ENCODE measurements at regions not wholly inside any gene's neighbourhood (a gene's known extent, or its start where the extent isn't known, plus 50 kb on each side); places are given as distances from the start of the nearest gene placed in this dataset.

DNA sequence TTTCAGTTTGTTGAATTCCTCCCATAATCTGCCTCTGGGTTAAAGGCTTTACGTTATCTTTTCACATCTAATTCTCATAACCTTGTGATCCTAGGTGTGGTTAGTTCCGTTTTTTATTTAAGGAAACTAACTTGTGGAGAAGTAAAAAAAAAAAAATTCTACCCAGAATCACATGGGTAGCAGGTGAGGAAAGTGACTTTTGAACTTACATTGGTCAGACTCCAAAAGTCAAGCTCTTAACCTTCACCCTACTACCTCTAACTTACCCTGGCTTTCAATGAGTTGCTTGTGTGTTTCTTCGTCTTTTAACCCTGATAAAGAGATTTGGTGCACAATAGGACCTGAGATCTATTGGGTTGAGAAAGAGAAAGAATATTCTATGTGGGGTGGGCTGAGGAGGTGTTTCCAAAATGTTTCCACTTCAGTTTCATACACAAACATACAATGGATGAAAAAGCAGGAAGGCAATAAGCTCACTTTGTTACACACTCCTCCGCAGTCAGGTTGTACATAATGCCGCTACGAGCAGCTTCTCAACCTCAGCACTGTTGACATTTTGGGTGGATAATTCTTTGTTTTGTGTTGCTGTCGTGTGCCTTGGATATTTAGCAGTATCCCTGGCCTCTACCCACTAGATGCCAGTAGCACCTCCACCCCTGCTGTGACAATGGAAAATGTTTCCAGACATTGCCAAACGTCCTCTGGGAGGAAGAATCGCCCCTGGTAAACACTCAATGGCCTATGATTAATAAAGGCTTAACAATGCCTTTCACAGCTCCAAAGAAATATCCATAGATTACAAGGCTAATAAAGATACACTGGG lies 193.0 kb upstream of the ZNF217 start:
- H2AFZ ChIP-seq, result peak overlapping the region; percentile 23; the same call in 1 of the 2 replicates
- DNase-seq, result peak; percentile 44 to 97
- intact Hi-C loops (cut with micrococcal nuclease; ENCODE audit: unreplicated experiment), result loop anchor here (1.0 to 5.0 kb wide), 8 partner anchors 12 to 164 kb away; no protein-coding TSS in a partner anchor
- POLR2A ChIA-PET (ENCODE audit: unreplicated experiment), result interaction anchor here (0.6 to 1.2 kb wide), 7 partner anchors 46 to 225 kb away, joined by 4 to 11 read pairs (median 4); no protein-coding TSS in a partner anchor
- TF ChIP-seq EZH2 (IDR thresholded peaks at IDR 0.05; ENCODE audit: low read depth), result no peak
- TF ChIP-seq, protein P1, sequence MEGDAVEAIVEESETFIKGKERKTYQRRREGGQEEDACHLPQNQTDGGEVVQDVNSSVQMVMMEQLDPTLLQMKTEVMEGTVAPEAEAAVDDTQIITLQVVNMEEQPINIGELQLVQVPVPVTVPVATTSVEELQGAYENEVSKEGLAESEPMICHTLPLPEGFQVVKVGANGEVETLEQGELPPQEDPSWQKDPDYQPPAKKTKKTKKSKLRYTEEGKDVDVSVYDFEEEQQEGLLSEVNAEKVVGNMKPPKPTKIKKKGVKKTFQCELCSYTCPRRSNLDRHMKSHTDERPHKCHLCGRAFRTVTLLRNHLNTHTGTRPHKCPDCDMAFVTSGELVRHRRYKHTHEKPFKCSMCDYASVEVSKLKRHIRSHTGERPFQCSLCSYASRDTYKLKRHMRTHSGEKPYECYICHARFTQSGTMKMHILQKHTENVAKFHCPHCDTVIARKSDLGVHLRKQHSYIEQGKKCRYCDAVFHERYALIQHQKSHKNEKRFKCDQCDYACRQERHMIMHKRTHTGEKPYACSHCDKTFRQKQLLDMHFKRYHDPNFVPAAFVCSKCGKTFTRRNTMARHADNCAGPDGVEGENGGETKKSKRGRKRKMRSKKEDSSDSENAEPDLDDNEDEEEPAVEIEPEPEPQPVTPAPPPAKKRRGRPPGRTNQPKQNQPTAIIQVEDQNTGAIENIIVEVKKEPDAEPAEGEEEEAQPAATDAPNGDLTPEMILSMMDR (conservative IDR thresholded peaks at IDR 0.05), result no peak; the same call in 1 of the 2 replicates
- peak overlapping the region; percentile 40; the same call in 1 of the 2 replicates for H3K4me3 ChIP-seq
- H3K27me3 ChIP-seq (ENCODE audit: insufficient read depth, low read depth), result no peaks in the 10 kb centered on the region
- H3K4me1 ChIP-seq (replicated peaks; ENCODE audit: insufficient read depth), result peaks cover 68% of the 10 kb centered on the region
- H3F3A ChIP-seq (ENCODE audit: insufficient read depth, low read depth), result peaks cover 58% of the 10 kb centered on the region
- H3K36me3 ChIP-seq (ENCODE audit: low read depth), result no peaks in the 10 kb centered on the region
- CTCF ChIA-PET, result interaction anchor here (0.7 to 1.2 kb wide), 6 partner anchors 33 to 1661 kb away, joined by 3 to 9 read pairs (median 4); no protein-coding TSS in a partner anchor
- H3K9me3 ChIP-seq (ENCODE audit: insufficient read depth, low read depth), result no peaks in the 10 kb centered on the region; the same call in 1 of the 2 replicates
- no peaks in the 10 kb centered on the region for H3K79me2 ChIP-seq (ENCODE audit: low read depth)
- H3K4me2 ChIP-seq, result peak overlapping the region; percentile 83
- no TSS peak for BruUV-seq (replicated peaks)
- H3K27ac ChIP-seq, result peak overlapping the region; percentile 98
- no peaks in the 10 kb centered on the region for H4K20me1 ChIP-seq (ENCODE audit: insufficient read depth)
- H3K9me2 ChIP-seq (ENCODE audit: insufficient read depth), result no peaks in the 10 kb centered on the region

DNA sequence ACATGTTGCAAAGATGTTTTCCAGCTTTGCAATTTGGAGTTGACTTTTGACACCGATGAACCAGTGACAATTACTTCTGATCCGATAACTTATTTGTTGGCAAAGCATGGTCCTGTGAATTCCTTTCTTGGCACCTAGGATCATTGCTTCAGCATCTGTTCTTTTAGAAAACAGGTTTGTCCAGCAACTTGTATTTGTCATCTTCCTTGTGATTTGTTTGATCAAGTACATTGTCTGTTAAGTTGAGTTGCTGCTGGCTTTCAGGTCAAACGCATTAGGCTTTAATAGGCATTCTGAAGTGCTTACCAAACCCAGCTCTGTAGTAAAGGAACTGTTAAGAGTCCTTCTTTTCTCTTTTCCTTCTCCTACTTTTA lies 192.4 kb upstream of the ZNF217 start:
- H3K27ac ChIP-seq, result peak overlapping the region; percentile 98
- H4K20me1 ChIP-seq (ENCODE audit: insufficient read depth), result no peaks in the 10 kb centered on the region
- no peaks in the 10 kb centered on the region for H3K79me2 ChIP-seq (ENCODE audit: low read depth)
- CTCF ChIA-PET, result interaction anchor here (0.7 to 1.2 kb wide), 3 partner anchors 47 to 207 kb away, joined by 3 to 4 read pairs (median 3); no protein-coding TSS in a partner anchor
- no peak for TF ChIP-seq EZH2 (IDR thresholded peaks at IDR 0.05; ENCODE audit: low read depth)
- TF ChIP-seq, protein P1 (conservative IDR thresholded peaks at IDR 0.05), result no peak
- peak overlapping the region; percentile 40; the same call in 1 of the 2 replicates for H3K4me3 ChIP-seq
- no peaks in the 10 kb centered on the region for H3K27me3 ChIP-seq (ENCODE audit: insufficient read depth, low read depth)
- H3K9me2 ChIP-seq (ENCODE audit: insufficient read depth), result no peaks in the 10 kb centered on the region
- H3K36me3 ChIP-seq (ENCODE audit: low read depth), result no peaks in the 10 kb centered on the region
- H3K4me1 ChIP-seq (replicated peaks; ENCODE audit: insufficient read depth), result peaks cover 67% of the 10 kb centered on the region
- no peaks in the 10 kb centered on the region; the same call in 1 of the 2 replicates for H3K9me3 ChIP-seq (ENCODE audit: insufficient read depth, low read depth)
- DNase-seq, result peak; percentile 37 to 100
- peak overlapping the region; percentile 83 for H3K4me2 ChIP-seq
- peaks cover 58% of the 10 kb centered on the region for H3F3A ChIP-seq (ENCODE audit: insufficient read depth, low read depth)
- intact Hi-C loops (cut with micrococcal nuclease; ENCODE audit: unreplicated experiment), result loop anchor here (1.0 to 5.0 kb wide), 7 partner anchors 12 to 164 kb away; no protein-coding TSS in a partner anchor
- POLR2A ChIA-PET (ENCODE audit: unreplicated experiment), result interaction anchor here (0.6 to 1.2 kb wide), 7 partner anchors 45 to 225 kb away, joined by 4 to 11 read pairs (median 4); no protein-coding TSS in a partner anchor
- H2AFZ ChIP-seq, result no peak overlapping the region
- no TSS peak for BruUV-seq (replicated peaks)

DNA sequence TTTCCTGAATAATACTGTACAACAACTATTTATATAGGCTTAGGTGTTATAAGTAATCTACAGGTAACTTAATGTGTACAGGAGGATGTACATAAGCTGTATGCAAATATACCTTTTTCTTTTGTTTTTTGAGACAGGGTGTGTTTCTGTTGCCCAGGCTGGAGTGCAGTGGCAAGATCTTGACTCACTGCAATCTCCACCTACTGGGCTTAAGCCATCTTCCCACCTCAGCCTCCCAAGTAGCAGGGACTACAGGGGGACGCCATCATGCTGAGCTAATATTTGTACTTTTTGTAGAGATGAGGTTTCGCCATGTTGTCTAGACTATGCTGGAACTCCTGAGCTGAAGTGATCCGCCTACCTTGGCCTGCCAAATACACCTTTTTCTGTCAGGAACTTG lies 191.7 kb upstream of the ZNF217 start:
- BruUV-seq (replicated peaks), result no TSS peak

More for the DNA sequence above, 191.7 kb upstream of the ZNF217 start:
- ChIA-PET POLR2A (ENCODE audit: unreplicated experiment) (interaction anchor here (1.1 kb wide), 1 partner anchor 142 kb away, joined by 4 read pairs; no protein-coding TSS in a partner anchor), CTCF (interaction anchor here (0.7 to 1.2 kb wide), 2 partner anchors 46 to 102 kb away, joined by 3 to 8 read pairs; no protein-coding TSS in a partner anchor)
- Histone ChIP-seq H3F3A (ENCODE audit: insufficient read depth, low read depth) (peaks cover 50% of the 10 kb centered on the region), H3K4me3 (peak overlapping the region; percentile 30; the same call in 1 of the 2 replicates), H3K4me2 (peak overlapping the region; percentile 83), H3K9me2 (ENCODE audit: insufficient read depth) (no peaks in the 10 kb centered on the region), H4K20me1 (ENCODE audit: insufficient read depth) (no peaks in the 10 kb centered on the region), H3K27ac (peak overlapping the region; percentile 98), H3K27me3 (ENCODE audit: insufficient read depth, low read depth) (no peaks in the 10 kb centered on the region), H3K79me2 (ENCODE audit: low read depth) (no peaks in the 10 kb centered on the region), H3K36me3 (ENCODE audit: low read depth) (no peaks in the 10 kb centered on the region), H2AFZ (no peak overlapping the region), H3K4me1 (replicated peaks; ENCODE audit: insufficient read depth) (peaks cover 59% of the 10 kb centered on the region), H3K9me3 (ENCODE audit: insufficient read depth, low read depth) (no peaks in the 10 kb centered on the region; the same call in 1 of the 2 replicates)
- intact Hi-C loops (cut with micrococcal nuclease; ENCODE audit: unreplicated experiment), result loop anchor here (5.0 kb wide), 1 partner anchor 163 kb away; no protein-coding TSS in a partner anchor
- TF ChIP-seq, protein P1 (conservative IDR thresholded peaks at IDR 0.05), result no peak; the same call in 1 of the 2 replicates
- no peak for TF ChIP-seq EZH2 (IDR thresholded peaks at IDR 0.05; ENCODE audit: low read depth)
- peak in 1 of 2 experiments; percentile 51 for DNase-seq
